ENCODE measurements at regions not wholly inside any gene's neighbourhood (a gene's known extent, or its start where the extent isn't known, plus 50 kb on each side); places are given as distances from the start of the nearest gene placed in this dataset.

GRCh38 chr17:71084838-71085237, 915.5 kb downstream of the KCNJ2 start:
- TF ChIP-seq CTCF (IDR thresholded peaks at IDR 0.05) (no peak), POLR2AphosphoS5 (IDR thresholded peaks at IDR 0.05) (no peak)
